ENCODE measurements at regions not wholly inside any gene's neighbourhood (a gene's known extent, or its start where the extent isn't known, plus 50 kb on each side); places are given as distances from the start of the nearest gene placed in this dataset.

GRCh38 chr12:17062267-17063036 is 456.5 kb upstream of the LMO3 start:
- H3K27me3 ChIP-seq (ENCODE audit: control insufficient read depth in 2 of 2, insufficient read depth in 2 of 2, low read length in 2 of 2) = no peaks in the 10 kb centered on the region
- H3K9ac ChIP-seq (ENCODE audit: insufficient read depth in 1 of 2, low read depth in 2 of 2, low read length in 2 of 2) = no peak overlapping the region
- DNase-seq (ENCODE audit: extremely low read depth in 1 of 4, low spot score in 3 of 4) (no peak), ATAC-seq (no peak), FAIRE-seq (no peak)
- H3K4me3 ChIP-seq = no peak overlapping the region
- no TSS peak for BruUV-seq (replicated peaks)
- H3K9me3 ChIP-seq (replicated peaks; ENCODE audit: control insufficient read depth, insufficient read depth, low read depth, low read length) = no peaks in the 10 kb centered on the region
- 6% methylated on average over 4 of the region's 4 CpGs for WGBS (ENCODE audit: insufficient coverage, low coverage, missing lambda C conversion rate)
- H4K20me1 ChIP-seq (replicated peaks; ENCODE audit: control insufficient read depth, insufficient read depth, low read length) = no peaks in the 10 kb centered on the region
- no peaks in the 10 kb centered on the region for H3K36me3 ChIP-seq (ENCODE audit: control insufficient read depth, insufficient read depth, low read length)
- H3K4me2 ChIP-seq (ENCODE audit: insufficient read depth, low read length) = no peak overlapping the region
- in situ Hi-C loops (cut with MboI) (no loop called here), intact Hi-C loops (cut with micrococcal nuclease) (no loop called here)
- POLR2A ChIA-PET = no interaction called here
- TF ChIP-seq UBTF (IDR thresholded peaks at IDR 0.05; ENCODE audit: borderline replicate concordance in 1 of 2, low read depth in 2 of 2, low read length in 2 of 2) = no peak
- no peak for TF ChIP-seq GTF2F1 (IDR thresholded peaks at IDR 0.05; ENCODE audit: low read depth, low read length)
- no peak for TF ChIP-seq CHD1 (IDR thresholded peaks at IDR 0.05; ENCODE audit: low read length)
- TF ChIP-seq BRF1 (IDR thresholded peaks at IDR 0.05; ENCODE audit: borderline replicate concordance, extremely low read depth, insufficient read length) = no peak
- TF ChIP-seq SIX5 (IDR thresholded peaks at IDR 0.05; ENCODE audit: borderline replicate concordance in 1 of 2, insufficient read depth in 1 of 2, low read depth in 1 of 2, low read length in 2 of 2) = no peak
- TF ChIP-seq TAF15 (IDR thresholded peaks at IDR 0.05; ENCODE audit: low read depth, low read length) = no peak
- no peak for TF ChIP-seq KDM1A (IDR thresholded peaks at IDR 0.05)
- TF ChIP-seq POLR2AphosphoS2 (IDR thresholded peaks at IDR 0.05; ENCODE audit: low read length) = no peak
- TF ChIP-seq TEAD1 (CRISPR knock-in tag; IDR thresholded peaks at IDR 0.05) = no peak
- TF ChIP-seq PHB2 (IDR thresholded peaks at IDR 0.05; ENCODE audit: low read depth) = no peak
- TF ChIP-seq ATF7 (IDR thresholded peaks at IDR 0.05) = no peak
- TF ChIP-seq TAL1 (IDR thresholded peaks at IDR 0.05) = no peak
- TF ChIP-seq SNRNP70 (optimal IDR thresholded peaks at IDR 0.05; ENCODE audit: low read depth, low read length) = no peak
- H3K9me1 ChIP-seq (ENCODE audit: control insufficient read depth, insufficient read depth, low read length) = no peaks in the 10 kb centered on the region
- no peaks in the 10 kb centered on the region for H3K79me2 ChIP-seq (ENCODE audit: control insufficient read depth, insufficient read depth, low read length)
- no peak overlapping the region for H2AFZ ChIP-seq (ENCODE audit: low read depth, low read length)
- CTCF ChIA-PET (ENCODE audit: low intra/inter-chr PET ratio) = no interaction called here
- H3K27ac ChIP-seq (ENCODE audit: extremely low read depth, low read depth, low read length) = no peak overlapping the region
- no peaks in the 10 kb centered on the region for H3K4me1 ChIP-seq (replicated peaks in 1 of 2; ENCODE audit: control insufficient read depth in 2 of 2, insufficient read depth in 2 of 2, low read length in 2 of 2)

Data from K562 (cell line).